CD4-positive, alpha-beta T cell (primary cell): ENCODE measurements at regions not wholly inside any gene's neighbourhood (a gene's known extent, or its start where the extent isn't known, plus 50 kb on each side); places are given as distances from the start of the nearest gene placed in this dataset.

Source experiments
- ATAC-seq: fragments of 200-7000 bp; cut with Tn5 transposase; one replicate; pipeline ENCODE4 v1.10.0; 2022; ENCODE audit warnings: mild to moderate bottlenecking; ENCODE audit not compliant: poor library complexity
- CTCF ChIA-PET: fragments of 350-600 bp; sonication (Branson Sonifier 250); formaldehyde crosslinking; loops from one replicate; lab custom pipeline; 2021; ENCODE audit warnings: antibody characterized with exemption, inconsistent platforms; lab: Charles Lee
- POLR2A ChIA-PET: fragments of 350-600 bp; sonication (Branson Sonifier 250); formaldehyde crosslinking; loops from one replicate; lab custom pipeline; 2021; ENCODE audit warnings: antibody characterized with exemption, inconsistent platforms; lab: Charles Lee
- DNase-seq, 14 experiments: peaks; one replicate each; pipeline ENCODE4 v3.0.0-alpha.2; 2013 to 2020; ENCODE audit warnings: mixed read lengths in 2 of 14
- H3K27ac ChIP-seq, 2 donors: one replicate each; pipeline versions ENCODE4 v1.5.1 to v1.7.0; 2013; ENCODE audit warnings: low read length in 2 of 2, low read depth in 1 of 2, mild to moderate bottlenecking in 1 of 2
- H3K27me3 ChIP-seq, 2 experiments: 1 replicate in 1 of 2; 2 replicates in 1 of 2; pipeline versions ENCODE4 v1.6.1 to v1.7.0; 2013; ENCODE audit warnings: low read length in 2 of 2, control low read depth in 1 of 2, mild to moderate bottlenecking in 1 of 2, moderate library complexity in 1 of 2; ENCODE audit not compliant: insufficient read depth in 2 of 2, control insufficient read depth in 1 of 2
- H3K36me3 ChIP-seq: one replicate; pipeline ENCODE4 v1.6.1; 2013; ENCODE audit warnings: low read length, control low read depth; ENCODE audit not compliant: insufficient read depth
- H3K4me1 ChIP-seq: one replicate; pipeline ENCODE4 v1.6.1; 2013; ENCODE audit warnings: low read length, control low read depth; ENCODE audit not compliant: insufficient read depth
- H3K4me3 ChIP-seq: one replicate; pipeline ENCODE4 v1.5.1; 2013; ENCODE audit warnings: mild to moderate bottlenecking, low read length, moderate library complexity
- H3K9me3 ChIP-seq, 2 experiments: 1 replicate in 1 of 2; 2 replicates in 1 of 2; pipeline versions ENCODE4 v1.6.1 to v1.7.0; 2013; ENCODE audit warnings: low read length in 2 of 2, mild to moderate bottlenecking in 2 of 2, control low read depth in 1 of 2, moderate library complexity in 1 of 2; ENCODE audit not compliant: control insufficient read depth in 1 of 2, insufficient read depth in 1 of 2
- H3K27ac Mint-ChIP-seq: one replicate; pipeline ENCODE4 v1.8.0; 2020; ENCODE audit warnings: mixed read lengths
- H3K27me3 Mint-ChIP-seq: one replicate; pipeline ENCODE4 v1.8.0; 2021; ENCODE audit warnings: mixed read lengths
- H3K36me3 Mint-ChIP-seq: one replicate; pipeline ENCODE4 v1.8.0; 2021; ENCODE audit warnings: low read depth, mixed read lengths
- H3K4me1 Mint-ChIP-seq: one replicate; pipeline ENCODE4 v1.8.0; 2021; ENCODE audit warnings: low read depth, mixed read lengths
- H3K4me3 Mint-ChIP-seq: one replicate; pipeline ENCODE4 v1.8.0; 2020; ENCODE audit warnings: mild to moderate bottlenecking, mixed read lengths
- H3K9me3 Mint-ChIP-seq: one replicate; pipeline ENCODE4 v1.8.0; 2020; ENCODE audit warnings: mixed read lengths
- intact Hi-C, 2 experiments: fragments of 100-400 bp; cut with DNase I in 1 of 2; cut with micrococcal nuclease in 1 of 2; formaldehyde crosslinking; loops; one replicate each; pipeline versions ENCODE4 v1.15.1 to v1.9.0; 2023 to 2025; cut with DNase I, micrococcal nuclease
- TF ChIP-seq, protein P1 (sequence below): fragments of 200-600 bp; IDR thresholded peaks from one replicate; pipeline ENCODE4 v1.8.0; 2022; ENCODE audit warnings: antibody characterized with exemption, mild to moderate bottlenecking

DNA sequence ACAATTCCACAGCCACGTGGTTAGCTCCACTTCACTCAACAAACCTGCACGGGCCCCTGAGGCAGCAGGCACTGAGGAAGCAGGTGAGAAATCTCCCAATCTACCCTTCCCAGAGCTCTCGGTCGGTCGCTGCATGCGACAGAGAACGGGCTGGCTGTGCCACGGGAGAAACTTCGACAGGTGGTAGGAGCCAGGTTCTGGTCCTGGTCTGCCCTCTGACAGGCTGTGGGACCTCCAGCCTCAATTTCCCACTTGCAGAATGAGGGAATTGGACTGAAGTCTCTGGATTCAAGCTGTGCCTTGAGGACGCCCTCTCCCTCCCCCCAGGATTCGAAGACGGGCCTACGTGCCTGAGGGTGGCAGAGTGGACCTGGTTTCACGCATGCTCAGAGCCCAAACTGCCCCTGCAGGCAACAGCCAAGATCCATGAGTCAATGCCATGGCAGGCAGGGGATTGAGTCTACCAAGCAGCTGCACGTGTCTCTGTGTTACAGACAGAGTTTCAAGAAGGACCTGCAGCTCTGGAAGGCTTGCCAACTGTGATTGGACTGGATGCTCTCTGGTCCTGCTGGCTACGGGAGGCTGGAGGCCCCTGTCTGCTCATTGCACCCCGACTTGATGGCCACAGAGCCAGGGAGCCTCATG, 215.0 kb downstream of the USP6NL start:
- no peak overlapping the region for H3K27ac Mint-ChIP-seq
- ATAC-seq, result no peak
- TF ChIP-seq, protein P1, sequence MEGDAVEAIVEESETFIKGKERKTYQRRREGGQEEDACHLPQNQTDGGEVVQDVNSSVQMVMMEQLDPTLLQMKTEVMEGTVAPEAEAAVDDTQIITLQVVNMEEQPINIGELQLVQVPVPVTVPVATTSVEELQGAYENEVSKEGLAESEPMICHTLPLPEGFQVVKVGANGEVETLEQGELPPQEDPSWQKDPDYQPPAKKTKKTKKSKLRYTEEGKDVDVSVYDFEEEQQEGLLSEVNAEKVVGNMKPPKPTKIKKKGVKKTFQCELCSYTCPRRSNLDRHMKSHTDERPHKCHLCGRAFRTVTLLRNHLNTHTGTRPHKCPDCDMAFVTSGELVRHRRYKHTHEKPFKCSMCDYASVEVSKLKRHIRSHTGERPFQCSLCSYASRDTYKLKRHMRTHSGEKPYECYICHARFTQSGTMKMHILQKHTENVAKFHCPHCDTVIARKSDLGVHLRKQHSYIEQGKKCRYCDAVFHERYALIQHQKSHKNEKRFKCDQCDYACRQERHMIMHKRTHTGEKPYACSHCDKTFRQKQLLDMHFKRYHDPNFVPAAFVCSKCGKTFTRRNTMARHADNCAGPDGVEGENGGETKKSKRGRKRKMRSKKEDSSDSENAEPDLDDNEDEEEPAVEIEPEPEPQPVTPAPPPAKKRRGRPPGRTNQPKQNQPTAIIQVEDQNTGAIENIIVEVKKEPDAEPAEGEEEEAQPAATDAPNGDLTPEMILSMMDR, result no peak

DNA sequence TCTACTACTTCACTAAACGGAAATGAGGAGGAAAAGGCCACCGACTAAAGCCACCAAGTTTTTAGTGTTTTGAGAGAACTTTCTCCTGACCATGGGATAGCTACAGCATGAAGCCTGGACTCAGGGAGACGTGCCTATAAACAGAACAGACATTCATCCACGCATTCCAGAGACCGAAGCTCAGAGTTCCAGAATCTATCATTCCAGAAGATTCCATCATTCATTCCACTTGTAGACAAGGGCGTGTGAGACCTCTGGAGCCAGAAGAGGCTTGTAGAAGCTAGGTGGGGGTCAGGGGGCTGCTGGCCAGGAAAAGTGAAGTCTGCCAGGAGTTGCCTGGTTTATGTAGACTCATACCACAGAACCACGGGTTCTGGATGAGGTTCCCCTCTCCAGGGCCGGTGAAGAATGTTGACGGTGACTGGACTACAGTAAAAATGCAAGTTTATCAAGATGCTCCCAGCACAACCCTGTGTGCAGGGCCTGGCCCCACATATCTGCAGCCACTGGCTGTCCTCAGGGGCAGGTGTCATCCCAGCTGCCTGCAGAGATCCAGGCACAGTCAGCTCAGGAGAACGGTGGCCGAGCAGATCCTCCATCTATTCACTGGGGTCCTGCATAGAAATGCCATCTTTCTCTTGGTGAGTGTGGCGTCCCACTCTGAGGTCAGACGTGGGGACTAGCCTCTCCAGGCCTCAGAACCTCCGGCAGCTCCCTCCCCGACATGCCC, 215.7 kb downstream of the USP6NL start:
- H3K27ac Mint-ChIP-seq, result no peak overlapping the region
- peaks cover 3% of the 10 kb centered on the region for H3K9me3 Mint-ChIP-seq
- intact Hi-C loops, result no loop called here
- H3K36me3 Mint-ChIP-seq, result no peaks in the 10 kb centered on the region
- no peaks in the 10 kb centered on the region for H3K27me3 Mint-ChIP-seq
- ChIA-PET CTCF (interaction anchor here (0.8 kb wide), 1 partner anchor 15 kb away, joined by 3 read pairs; no protein-coding TSS in a partner anchor), POLR2A (no interaction called here)
- H3K4me1 Mint-ChIP-seq, result peaks cover 37% of the 10 kb centered on the region
- H3K4me3 ChIP-seq, result no peak overlapping the region
- TF ChIP-seq, protein P1, result no peak
- H3K36me3 ChIP-seq, result no peaks in the 10 kb centered on the region
- DNase-seq, result no peak
- H3K4me1 ChIP-seq, result peaks cover 9% of the 10 kb centered on the region
- no peaks in the 10 kb centered on the region for H3K27me3 ChIP-seq
- H3K27ac ChIP-seq, result no peak overlapping the region
- no peak for ATAC-seq
- H3K9me3 ChIP-seq, result peaks cover 0 to 3% of the 10 kb centered on the region in 2 experiments
- H3K4me3 Mint-ChIP-seq, result no peak overlapping the region

More for the DNA sequence above, 215.0 kb downstream of the USP6NL start:
- Histone ChIP-seq H3K36me3 (no peaks in the 10 kb centered on the region), H3K4me3 (no peak overlapping the region), H3K27me3 (no peaks in the 10 kb centered on the region), H3K27ac (no peak overlapping the region), H3K9me3 (peaks cover 0 to 3% of the 10 kb centered on the region in 2 experiments), H3K4me1 (peaks cover 16% of the 10 kb centered on the region)
- H3K4me3 Mint-ChIP-seq, result no peak overlapping the region
- H3K36me3 Mint-ChIP-seq, result no peaks in the 10 kb centered on the region
- peaks cover 44% of the 10 kb centered on the region for H3K4me1 Mint-ChIP-seq
- CTCF ChIA-PET, result no interaction called here
- POLR2A ChIA-PET, result no interaction called here
- no peak for DNase-seq
- H3K9me3 Mint-ChIP-seq, result peaks cover 3% of the 10 kb centered on the region
- intact Hi-C loops, result no loop called here
- no peaks in the 10 kb centered on the region for H3K27me3 Mint-ChIP-seq

DNA sequence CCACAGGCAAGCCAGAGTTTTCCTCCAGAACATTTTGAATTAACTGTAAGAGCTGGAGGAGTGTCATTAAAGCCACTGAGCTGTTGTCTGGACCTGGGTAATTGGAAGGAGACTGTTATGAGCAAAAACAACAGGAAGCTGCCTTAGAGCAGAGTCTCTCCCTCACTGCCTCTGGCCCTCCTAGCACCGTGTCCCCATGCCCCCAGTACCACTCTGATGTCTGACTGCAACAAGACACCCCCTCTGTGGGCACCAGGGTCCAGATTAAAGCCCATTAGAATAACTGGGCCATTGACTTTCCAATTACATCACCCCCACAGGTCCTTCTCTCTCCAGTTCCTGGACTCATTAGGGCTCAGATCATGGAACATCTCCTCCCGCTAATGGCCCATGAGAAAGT, 216.3 kb downstream of the USP6NL start:
- intact Hi-C loops, result no loop called here
- Mint-ChIP-seq H3K27me3 (no peaks in the 10 kb centered on the region), H3K36me3 (no peaks in the 10 kb centered on the region), H3K27ac (no peak overlapping the region), H3K4me1 (peaks cover 31% of the 10 kb centered on the region), H3K9me3 (peaks cover 3% of the 10 kb centered on the region), H3K4me3 (no peak overlapping the region)
- H3K27me3 ChIP-seq, result no peaks in the 10 kb centered on the region
- no peaks in the 10 kb centered on the region for H3K36me3 ChIP-seq
- no peak for DNase-seq
- TF ChIP-seq, protein P1, result no peak
- POLR2A ChIA-PET, result no interaction called here
- CTCF ChIA-PET, result interaction anchor here (0.8 kb wide), 1 partner anchor 15 kb away, joined by 3 read pairs; no protein-coding TSS in a partner anchor
- ATAC-seq, result no peak
- no peak overlapping the region for H3K27ac ChIP-seq
- H3K4me3 ChIP-seq, result no peak overlapping the region
- peaks cover 4% of the 10 kb centered on the region for H3K4me1 ChIP-seq
- H3K9me3 ChIP-seq, result peaks cover 0 to 3% of the 10 kb centered on the region in 2 experiments
